K562 (cell line): ENCODE measurements at regions not wholly inside any gene's neighbourhood (a gene's known extent, or its start where the extent isn't known, plus 50 kb on each side); places are given as distances from the start of the nearest gene placed in this dataset.

Experiments used
- ATAC-seq: fragments of 200-7000 bp; cut with Tn5 transposase; 3 replicates; pipeline ENCODE4 v1.9.1; 2020; ENCODE audit warnings: moderate library complexity
- BruUV-seq: library from RNA; stranded (reverse); fragments of 400-500 nt; replicated peaks from 2 replicates; lab custom pipeline; 2021; lab: Mats Ljungman, UMichigan
- CTCF ChIA-PET: fragments of 300-600 bp; formaldehyde crosslinking; extraction: SDS; loops from one replicate; lab custom pipeline; 2021; ENCODE audit warnings: low intra/inter-chr PET ratio; lab: Yijun Ruan, JAX
- POLR2A ChIA-PET: fragments of 300-600, 350-650 bp; sonication (Branson Sonifier 250); formaldehyde crosslinking; extraction: SDS; loops from one replicate; lab custom pipeline; 2021; ENCODE audit warnings: antibody characterized with exemption, inconsistent platforms; lab: Yijun Ruan, JAX
- DNase-seq, 4 experiments: peaks; one replicate each; pipeline versions ENCODE4 v3.0.0 to v3.0.0-alpha.2; 2011 to 2018; ENCODE audit warnings: low spot score in 3 of 4, mixed read lengths in 3 of 4; ENCODE audit errors: extremely low read depth in 1 of 4
- FAIRE-seq: peaks from 2 replicates; lab custom pipeline; 2011; peaks lifted over from hg19 to GRCh38; lab: Jason Lieb, UNC
- H2AFZ ChIP-seq: 2 replicates; pipeline ENCODE4 v1.6.0; 2011; ENCODE audit warnings: low read depth, low read length, control low read depth, inconsistent platforms
- H3K27ac ChIP-seq: fragments of 200-600 bp; 3 replicates; pipeline ENCODE4 v1.8.0; 2011; ENCODE audit warnings: low read depth, mild to moderate bottlenecking, control low read depth, inconsistent platforms, low read length, moderate library complexity, mixed read lengths; ENCODE audit errors: extremely low read depth
- H3K27me3 ChIP-seq, 2 experiments: fragments of 300-600 bp in 1 of 2; 2 replicates in 1 of 2; 3 replicates in 1 of 2; pipeline versions ENCODE4 v1.6.0 to v1.8.0; 2011; ENCODE audit warnings: inconsistent platforms in 2 of 2, low read length in 2 of 2, mild to moderate bottlenecking in 1 of 2, mixed read lengths in 1 of 2, moderate library complexity in 1 of 2; ENCODE audit not compliant: control insufficient read depth in 2 of 2, insufficient read depth in 2 of 2
- H3K36me3 ChIP-seq: fragments of 300-600 bp; 3 replicates; pipeline ENCODE4 v1.8.0; 2011; ENCODE audit warnings: mild to moderate bottlenecking, low read length, inconsistent platforms; ENCODE audit not compliant: control insufficient read depth, insufficient read depth
- H3K4me1 ChIP-seq, 2 experiments: fragments of 200-600 bp in 1 of 2; replicated peaks in 1 of 2; 2 replicates in 1 of 2; 3 replicates in 1 of 2; pipeline versions ENCODE4 v1.5.1 to v1.8.0; 2011; ENCODE audit warnings: inconsistent platforms in 2 of 2, low read length in 2 of 2, mild to moderate bottlenecking in 1 of 2, mixed read lengths in 1 of 2, moderate library complexity in 1 of 2; ENCODE audit not compliant: control insufficient read depth in 2 of 2, insufficient read depth in 2 of 2
- H3K4me2 ChIP-seq: 2 replicates; pipeline ENCODE4 v1.6.1; 2011; ENCODE audit warnings: low read length, control low read depth, inconsistent platforms, mixed read lengths; ENCODE audit not compliant: insufficient read depth
- H3K4me3 ChIP-seq: fragments of 200-600 bp; sonication (generic), shearing (Covaris generic); 2 replicates; pipeline ENCODE4 v1.5.1; 2016; ENCODE audit warnings: control low read depth, inconsistent platforms
- H3K79me2 ChIP-seq: fragments of 200-600 bp; 3 replicates; pipeline ENCODE4 v1.8.0; 2011; ENCODE audit warnings: low read length, inconsistent platforms; ENCODE audit not compliant: control insufficient read depth, insufficient read depth
- H3K9ac ChIP-seq, 2 experiments: 2 replicates each; pipeline versions ENCODE4 v1.6.0 to v1.6.1; 2011; ENCODE audit warnings: low read depth in 2 of 2, low read length in 2 of 2, control low read depth in 1 of 2, inconsistent platforms in 1 of 2, mild to moderate bottlenecking in 1 of 2, mixed read lengths in 1 of 2; ENCODE audit not compliant: insufficient read depth in 1 of 2
- H3K9me1 ChIP-seq: one replicate; pipeline ENCODE4 v1.6.0; 2011; ENCODE audit warnings: inconsistent platforms, mild to moderate bottlenecking, low read length, moderate library complexity; ENCODE audit not compliant: control insufficient read depth, insufficient read depth
- H3K9me3 ChIP-seq: replicated peaks from 2 replicates; pipeline ENCODE4 v1.5.1; 2011; ENCODE audit warnings: low read depth, low read length, inconsistent platforms; ENCODE audit not compliant: control insufficient read depth, insufficient read depth
- H4K20me1 ChIP-seq: replicated peaks from 2 replicates; pipeline ENCODE4 v1.6.1; 2011; ENCODE audit warnings: low read length, inconsistent platforms, mixed read lengths; ENCODE audit not compliant: control insufficient read depth, insufficient read depth
- ADNP ChIP-seq: fragments of 200-800 bp; sonication (Bioruptor generic); IDR thresholded peaks from 2 replicates; pipeline ENCODE4 v1.6.1; 2016; ENCODE audit warnings: missing genetic modification characterization, missing compliant biosample characterization
- CBX5 ChIP-seq: IDR thresholded peaks from 2 replicates; pipeline ENCODE4 v1.6.1; 2014; ENCODE audit warnings: low read depth, borderline replicate concordance
- CEBPZ ChIP-seq: fragments of 150-350 bp; IDR thresholded peaks from 2 replicates; pipeline ENCODE4 v1.6.1; 2014; ENCODE audit warnings: low read depth, mild to moderate bottlenecking, low read length, borderline replicate concordance
- ETV6 ChIP-seq, 3 experiments: fragments of 150-350 bp in 1 of 3; sonication (generic) in 1 of 3; formaldehyde crosslinking in 1 of 3; IDR thresholded peaks; 2 replicates each; pipeline versions ENCODE4 v1.6.1 to v1.8.0; 2014 to 2022; ENCODE audit warnings: borderline replicate concordance in 2 of 3, low read depth in 2 of 3, antibody characterized with exemption in 1 of 3, low read length in 1 of 3, mild to moderate bottlenecking in 1 of 3, missing genetic modification reagents in 1 of 3
- HCFC1 ChIP-seq: IDR thresholded peaks from 2 replicates; pipeline ENCODE4 v1.6.1; 2012; ENCODE audit warnings: low read depth, low read length, improper control_type of control experiment
- HIVEP1 ChIP-seq: fragments of 250-450 bp; sonication (Bioruptor Pico); IDR thresholded peaks from 2 replicates; pipeline ENCODE4 v1.4.0; 2020; ENCODE audit warnings: mild to moderate bottlenecking
- NELFE ChIP-seq: IDR thresholded peaks from 2 replicates; pipeline ENCODE4 v1.6.1; 2011; ENCODE audit warnings: mild to moderate bottlenecking; ENCODE audit not compliant: insufficient read depth, insufficient read length
- PBX2 ChIP-seq, 2 experiments: IDR thresholded peaks in 1 of 2; conservative IDR thresholded peaks in 1 of 2; 2 replicates each; pipeline ENCODE4 v1.6.1; 2016; ENCODE audit warnings: low read depth in 2 of 2, mild to moderate bottlenecking in 1 of 2, missing compliant biosample characterization in 1 of 2, missing genetic modification characterization in 1 of 2, moderate library complexity in 1 of 2
- RFX1 ChIP-seq: fragments of 450-650 bp; IDR thresholded peaks from 2 replicates; pipeline ENCODE4 v1.6.1; 2016; ENCODE audit warnings: mild to moderate bottlenecking, moderate library complexity
- TCF7 ChIP-seq: sonication (generic); IDR thresholded peaks from 2 replicates; pipeline ENCODE4 v1.6.1; 2016; ENCODE audit warnings: antibody characterized with exemption, borderline replicate concordance
- ZNF395 ChIP-seq: fragments of 200-800 bp; sonication (Bioruptor generic); IDR thresholded peaks from 2 replicates; pipeline ENCODE4 v1.6.1; 2017; ENCODE audit warnings: missing genetic modification characterization, missing compliant biosample characterization
- ZNF589 ChIP-seq: fragments of 200-800 bp; sonication (Bioruptor generic); IDR thresholded peaks from 2 replicates; pipeline ENCODE4 v1.6.1; 2016; ENCODE audit warnings: low read depth, missing genetic modification characterization, missing compliant biosample characterization
- WGBS: fragments of 100-300 bp; shearing (Covaris generic); methylation state at CpG from one replicate; pipeline ENCODE4 v1.1.6; 2016; ENCODE audit warnings: low coverage, mixed read lengths; ENCODE audit not compliant: insufficient coverage; ENCODE audit errors: missing lambda C conversion rate; 5-methylcytosine and 5-hydroxymethylcytosine counted together
- in situ Hi-C: fragments of 300-500 bp; cut with MboI; formaldehyde crosslinking; loops from 4 replicates; pipeline ENCODE4 v1.15.0; 2018; ENCODE audit warnings: inconsistent platforms, mixed read lengths
- intact Hi-C: fragments of 100-400 bp; cut with micrococcal nuclease; formaldehyde crosslinking; loops from 2 replicates; pipeline ENCODE4 v1.14.2; 2022

GRCh38 chr15:47352217-47352616 lies 365.1 kb upstream of the SEMA6D start:
- Histone ChIP-seq H3K27ac (no peak overlapping the region), H3K4me3 (no peak overlapping the region), H3K79me2 (no peaks in the 10 kb centered on the region), H4K20me1 (no peaks in the 10 kb centered on the region), H3K9me1 (no peaks in the 10 kb centered on the region), H3K36me3 (no peaks in the 10 kb centered on the region), H3K27me3 (no peaks in the 10 kb centered on the region), H3K9ac (no peak overlapping the region), H3K9me3 (no peaks in the 10 kb centered on the region), H3K4me1 (no peaks in the 10 kb centered on the region), H3K4me2 (no peak overlapping the region), H2AFZ (no peak overlapping the region)
- DNase-seq (no peak), ATAC-seq (no peak), FAIRE-seq (no peak)
- ChIA-PET CTCF (no interaction called here), POLR2A (no interaction called here)
- 0% methylated on average over 3 of the region's 3 CpGs for WGBS
- in situ Hi-C loops (no loop called here), intact Hi-C loops (no loop called here)
- no TSS peak for BruUV-seq
- no peak for TF ChIP-seq NELFE
- no peak for TF ChIP-seq CEBPZ
- TF ChIP-seq HCFC1: no peak
- no peak for TF ChIP-seq ZNF395
- no peak for TF ChIP-seq ETV6 (IDR thresholded peaks at IDR 0.05; ENCODE audit: borderline replicate concordance in 1 of 2, low read depth in 2 of 2, low read length in 1 of 2)
- TF ChIP-seq ETV6 (CRISPR knock-in tag; IDR thresholded peaks at IDR 0.05; ENCODE audit: borderline replicate concordance): no peak
- TF ChIP-seq CBX5: no peak
- TF ChIP-seq PBX2 (CRISPR knock-in tag; IDR thresholded peaks at IDR 0.05; ENCODE audit: low read depth): no peak
- TF ChIP-seq PBX2 (tag; conservative IDR thresholded peaks at IDR 0.05; ENCODE audit: low read depth): no peak
- no peak for TF ChIP-seq ZNF589 (CRISPR knock-in tag)
- no peak for TF ChIP-seq HIVEP1
- no peak for TF ChIP-seq RFX1
- no peak for TF ChIP-seq ADNP (tag)
- no peak for TF ChIP-seq TCF7
